HEK293 (cell line): ENCODE measurements at regions not wholly inside any gene's neighbourhood (a gene's known extent, or its start where the extent isn't known, plus 50 kb on each side); places are given as distances from the start of the nearest gene placed in this dataset.

Experiments used
- CTCF ChIA-PET: fragments of 350-600 bp; formaldehyde crosslinking; extraction: SDS; loops from one replicate; lab custom pipeline; 2021; ENCODE audit warnings: antibody characterized with exemption; lab: Yijun Ruan, JAX
- POLR2A ChIA-PET: fragments of 300-600 bp; formaldehyde crosslinking; extraction: SDS; loops from one replicate; lab custom pipeline; 2020; ENCODE audit warnings: antibody characterized with exemption, inconsistent platforms; lab: Yijun Ruan, JAX
- H3K27ac ChIP-seq: fragments of 200-500 bp; sonication (Bioruptor generic); 2 replicates; pipeline ENCODE4 v1.5.1; 2014; ENCODE audit warnings: low read depth, low read length, control low read depth, inconsistent platforms; ENCODE audit errors: extremely low read depth
- H3K36me3 ChIP-seq, 2 experiments: fragments of 200-500 bp in 1 of 2; sonication (Bioruptor generic) in 1 of 2; 1 replicate in 1 of 2; 2 replicates in 1 of 2; pipeline ENCODE4 v1.5.1; 2014 to 2017; ENCODE audit warnings: inconsistent platforms in 2 of 2, low read length in 2 of 2; ENCODE audit not compliant: control insufficient read depth in 2 of 2, insufficient read depth in 1 of 2
- H3K4me1 ChIP-seq: fragments of 200-500 bp; sonication (Bioruptor generic); 2 replicates; pipeline ENCODE4 v1.5.1; 2014; ENCODE audit warnings: mild to moderate bottlenecking, low read length, inconsistent platforms; ENCODE audit not compliant: control insufficient read depth, insufficient read depth
- H3K4me3 ChIP-seq: 2 replicates; pipeline ENCODE4 v1.5.1; 2011; ENCODE audit warnings: low read depth, mild to moderate bottlenecking, control low read depth, low read length, moderate library complexity
- H3K9me3 ChIP-seq: fragments of 200-500 bp; sonication (Bioruptor generic); 2 replicates; pipeline ENCODE4 v1.5.1; 2014; ENCODE audit warnings: low read depth, low read length, inconsistent platforms; ENCODE audit not compliant: control insufficient read depth, insufficient read depth
- BCL11A ChIP-seq: fragments of 450-650 bp; formaldehyde crosslinking; IDR thresholded peaks from 2 replicates; pipeline ENCODE4 v1.5.1; 2016; ENCODE audit warnings: low read depth, missing biosample characterization, missing genetic modification characterization
- BCL11B ChIP-seq: fragments of 450-650 bp; formaldehyde crosslinking; IDR thresholded peaks from 2 replicates; pipeline ENCODE4 v1.5.1; 2016; ENCODE audit warnings: low read depth, missing biosample characterization, missing genetic modification characterization
- GLI2 ChIP-seq: fragments of 450-650 bp; formaldehyde crosslinking; IDR thresholded peaks from 2 replicates; pipeline ENCODE4; 2017; ENCODE audit warnings: missing biosample characterization, missing genetic modification characterization, low read depth, borderline replicate concordance
- HOXD13 ChIP-seq: sonication (generic); formaldehyde crosslinking; IDR thresholded peaks from 2 replicates; pipeline ENCODE4 v1.8.0; 2022; ENCODE audit warnings: missing genetic modification reagents, borderline replicate concordance
- KLF17 ChIP-seq: fragments of 450-650 bp; formaldehyde crosslinking; IDR thresholded peaks from 2 replicates; pipeline ENCODE4 v1.5.1; 2016; ENCODE audit warnings: missing biosample characterization, missing genetic modification characterization
- KLF7 ChIP-seq: fragments of 450-650 bp; formaldehyde crosslinking; IDR thresholded peaks from 2 replicates; pipeline ENCODE4 v1.5.1; 2016; ENCODE audit warnings: missing biosample characterization, missing genetic modification characterization, borderline replicate concordance
- MYNN ChIP-seq: fragments of 450-650 bp; formaldehyde crosslinking; IDR thresholded peaks from 2 replicates; pipeline ENCODE4 v1.5.1; 2016; ENCODE audit warnings: missing biosample characterization, missing genetic modification characterization, borderline replicate concordance
- OSR2 ChIP-seq: fragments of 450-650 bp; formaldehyde crosslinking; IDR thresholded peaks from 2 replicates; pipeline ENCODE4 v1.5.1; 2016; ENCODE audit warnings: missing biosample characterization, missing genetic modification characterization
- SP7 ChIP-seq: fragments of 450-650 bp; formaldehyde crosslinking; IDR thresholded peaks from 2 replicates; pipeline ENCODE4 v1.5.1; 2016; ENCODE audit warnings: missing biosample characterization, missing genetic modification characterization
- TCF7L2 ChIP-seq: IDR thresholded peaks from 2 replicates; pipeline ENCODE4 v1.6.1; 2011; ENCODE audit warnings: low read depth, mild to moderate bottlenecking, inconsistent platforms, low read length, moderate library complexity, borderline replicate concordance
- WT1 ChIP-seq: fragments of 450-650 bp; formaldehyde crosslinking; IDR thresholded peaks from 2 replicates; pipeline ENCODE4 v1.5.1; 2016; ENCODE audit warnings: missing biosample characterization, missing genetic modification characterization
- YY1 ChIP-seq: fragments of 450-650 bp; formaldehyde crosslinking; IDR thresholded peaks from 2 replicates; pipeline ENCODE4 v1.5.1; 2018; ENCODE audit warnings: missing biosample characterization, missing genetic modification characterization
- YY2 ChIP-seq: fragments of 450-650 bp; formaldehyde crosslinking; IDR thresholded peaks from 2 replicates; pipeline ENCODE4 v1.5.1; 2016; ENCODE audit warnings: missing biosample characterization, missing genetic modification characterization
- ZBTB8A ChIP-seq: fragments of 450-650 bp; formaldehyde crosslinking; IDR thresholded peaks from 2 replicates; pipeline ENCODE4 v1.5.1; 2016; ENCODE audit warnings: missing biosample characterization, missing genetic modification characterization
- ZIC2 ChIP-seq: fragments of 450-650 bp; formaldehyde crosslinking; IDR thresholded peaks from 2 replicates; pipeline ENCODE4 v1.5.1; 2016; ENCODE audit warnings: missing biosample characterization, missing genetic modification characterization
- ZNF140 ChIP-seq: fragments of 450-650 bp; formaldehyde crosslinking; IDR thresholded peaks from 2 replicates; pipeline ENCODE4 v1.5.1; 2016; ENCODE audit warnings: missing biosample characterization, missing genetic modification characterization
- ZNF146 ChIP-seq: fragments of 450-650 bp; formaldehyde crosslinking; IDR thresholded peaks from 2 replicates; pipeline ENCODE4 v1.5.1; 2016; ENCODE audit warnings: missing biosample characterization, missing genetic modification characterization
- ZNF23 ChIP-seq: fragments of 450-650 bp; formaldehyde crosslinking; IDR thresholded peaks from 2 replicates; pipeline ENCODE4 v1.5.1; 2016; ENCODE audit warnings: missing biosample characterization, missing genetic modification characterization, borderline replicate concordance
- ZNF280C ChIP-seq: fragments of 450-650 bp; formaldehyde crosslinking; IDR thresholded peaks from 2 replicates; pipeline ENCODE4 v1.5.1; 2016; ENCODE audit warnings: missing biosample characterization, missing genetic modification characterization
- ZNF341 ChIP-seq: fragments of 450-650 bp; formaldehyde crosslinking; IDR thresholded peaks from 2 replicates; pipeline ENCODE4; 2016; ENCODE audit warnings: low read depth, missing biosample characterization, missing genetic modification characterization
- ZNF48 ChIP-seq: fragments of 450-650 bp; formaldehyde crosslinking; IDR thresholded peaks from 2 replicates; pipeline ENCODE4 v1.5.1; 2016; ENCODE audit warnings: missing biosample characterization, missing genetic modification characterization
- ZNF521 ChIP-seq: fragments of 450-650 bp; formaldehyde crosslinking; IDR thresholded peaks from 2 replicates; pipeline ENCODE4 v1.5.1; 2017; ENCODE audit warnings: missing biosample characterization, mild to moderate bottlenecking, missing genetic modification characterization
- ZNF571 ChIP-seq: fragments of 450-650 bp; formaldehyde crosslinking; IDR thresholded peaks from 2 replicates; pipeline ENCODE4 v1.5.0; 2017; ENCODE audit warnings: missing biosample characterization, missing genetic modification characterization
- ZNF621 ChIP-seq: fragments of 450-650 bp; formaldehyde crosslinking; IDR thresholded peaks from 2 replicates; pipeline ENCODE4 v1.5.1; 2017; ENCODE audit warnings: missing biosample characterization, missing genetic modification characterization
- ZNF626 ChIP-seq: fragments of 450-650 bp; sonication (Bioruptor Pico); formaldehyde crosslinking; IDR thresholded peaks from 2 replicates; pipeline ENCODE4 v1.5.1; 2018; ENCODE audit warnings: missing biosample characterization, missing genetic modification characterization, inconsistent platforms
- ZNF645 ChIP-seq: fragments of 450-650 bp; formaldehyde crosslinking; IDR thresholded peaks from 2 replicates; pipeline ENCODE4; 2016; ENCODE audit warnings: missing biosample characterization, missing genetic modification characterization
- ZNF660 ChIP-seq: fragments of 450-650 bp; IDR thresholded peaks from 2 replicates; pipeline ENCODE4 v1.5.1; 2018; ENCODE audit warnings: missing biosample characterization, mild to moderate bottlenecking, missing genetic modification characterization
- ZNF664 ChIP-seq: fragments of 450-650 bp; formaldehyde crosslinking; IDR thresholded peaks from 2 replicates; pipeline ENCODE4 v1.5.1; 2016; ENCODE audit warnings: missing biosample characterization, missing genetic modification characterization
- ZNF707 ChIP-seq: fragments of 450-650 bp; formaldehyde crosslinking; IDR thresholded peaks from 2 replicates; pipeline ENCODE4 v1.5.1; 2016; ENCODE audit warnings: missing biosample characterization, missing genetic modification characterization
- ZNF792 ChIP-seq: fragments of 450-650 bp; formaldehyde crosslinking; IDR thresholded peaks from 2 replicates; pipeline ENCODE4 v1.5.1; 2016; ENCODE audit warnings: missing biosample characterization, missing genetic modification characterization

DNA sequence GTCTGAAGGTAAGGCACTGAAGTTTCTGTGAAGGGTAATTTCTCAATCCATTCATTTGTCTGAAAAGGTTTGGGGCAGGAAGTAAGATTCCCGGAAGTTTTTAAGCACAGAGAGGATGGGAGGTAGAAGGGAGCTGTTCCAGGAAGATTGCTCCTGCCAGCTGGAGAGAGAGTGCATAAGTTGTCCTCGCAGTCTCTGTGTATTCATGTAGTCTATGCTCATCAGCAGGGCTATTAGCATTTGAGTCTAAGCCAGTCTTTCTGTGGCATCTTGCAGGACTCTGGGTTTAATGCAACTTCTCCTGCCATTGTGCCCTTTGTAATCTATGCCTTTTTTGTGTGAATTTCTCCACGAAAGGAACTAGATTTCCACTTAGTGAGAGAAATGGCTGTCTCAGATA, 140.8 kb upstream of the FGGY start:
- CTCF ChIA-PET, result interaction anchor here (0.7 kb wide), 1 partner anchor 35 kb away, joined by 3 read pairs; no protein-coding TSS in a partner anchor

DNA sequence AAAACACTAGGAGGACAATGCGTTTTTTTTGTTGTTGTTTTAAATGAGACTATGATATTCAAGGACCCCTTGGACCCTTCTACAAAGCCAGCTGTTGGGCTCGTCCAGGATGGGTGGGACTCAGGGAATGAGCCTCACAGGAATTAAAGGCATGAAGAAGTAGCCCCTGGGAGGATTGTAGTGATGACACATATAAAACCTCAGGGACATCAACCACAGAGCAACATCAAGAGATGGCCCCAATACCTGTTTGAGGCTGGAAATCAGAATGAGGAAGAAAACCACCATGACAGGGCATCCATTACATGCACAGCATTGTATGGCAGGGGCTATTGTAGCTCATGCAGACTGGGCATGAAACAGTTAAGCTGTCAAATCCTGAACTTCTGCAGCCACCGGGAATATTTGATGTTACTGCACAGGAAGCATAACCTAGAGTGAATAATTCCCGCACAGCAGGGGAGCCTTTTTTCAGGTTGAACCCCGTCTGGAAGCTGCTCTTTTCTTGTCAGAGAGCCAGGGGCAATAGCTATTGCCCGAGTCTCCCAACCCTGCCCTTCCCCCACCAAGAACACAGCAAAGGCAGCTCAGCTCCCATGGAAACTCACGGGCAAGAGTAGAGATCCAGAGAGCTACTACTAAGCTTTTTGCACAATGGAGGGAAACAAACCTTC, 140.2 kb upstream of the FGGY start:
- Histone ChIP-seq H3K36me3 (no peaks in the 10 kb centered on the region), H3K4me3 (no peak overlapping the region), H3K4me1 (0 out of 2 replicates have a peak, but pooled peaks cover 5% of the 10 kb centered on the region), H3K27ac (peak overlapping the region; percentile 10; the same call in 1 of the 2 replicates), H3K9me3 (no peaks in the 10 kb centered on the region)
- ChIA-PET CTCF (interaction anchor here (0.7 kb wide), 1 partner anchor 308 kb away, joined by 3 read pairs; no protein-coding TSS in a partner anchor), POLR2A (interaction anchor here (1.2 kb wide), 1 partner anchor 373 kb away, joined by 6 read pairs; the partner anchor contains the start of gene JUN)
- TF ChIP-seq GLI2 (no peak), YY2 (no peak), KLF17 (tag by site-specific recombination) (no peak), ZNF626 (tag by site-specific recombination) (no peak), YY1 (no peak), ZNF571 (no peak), ZNF664 (no peak), WT1 (tag by site-specific recombination) (no peak), ZNF23 (no peak), ZNF521 (no peak), OSR2 (tag by site-specific recombination) (peak; percentile 68; the same call in 1 of the 2 replicates), MYNN (tag by site-specific recombination) (no peak), ZBTB8A (tag by site-specific recombination) (peak; percentile 27; the same call in 1 of the 2 replicates), ZNF660 (tag by site-specific recombination) (no peak), ZNF621 (tag by site-specific recombination) (no peak), TCF7L2 (peak; percentile 59; the same call in 1 of the 2 replicates), ZNF707 (tag by site-specific recombination) (no peak), BCL11B (tag by site-specific recombination) (no peak), ZNF146 (tag by site-specific recombination) (no peak), BCL11A (tag by site-specific recombination) (no peak), ZIC2 (tag by site-specific recombination) (peak; percentile 55; the same call in 1 of the 2 replicates), ZNF48 (tag by site-specific recombination) (no peak), ZNF280C (tag by site-specific recombination) (no peak), SP7 (no peak), KLF7 (tag by site-specific recombination) (no peak), ZNF645 (tag by site-specific recombination) (no peak), ZNF140 (tag by site-specific recombination) (no peak), ZNF792 (tag by site-specific recombination) (no peak)

More for the DNA sequence above, 140.8 kb upstream of the FGGY start:
- H3K36me3 ChIP-seq, result no peaks in the 10 kb centered on the region
- H3K4me1 ChIP-seq, result peaks cover 5% of the 10 kb centered on the region; the same call in 1 of the 2 replicates
- no peaks in the 10 kb centered on the region for H3K9me3 ChIP-seq
- peak; percentile 51; the same call in 1 of the 2 replicates for TF ChIP-seq ZNF341 (tag by site-specific recombination)
- TF ChIP-seq HOXD13, result no peak
- TF ChIP-seq, all 188 proteins: peak for 1
- no peak overlapping the region for H3K27ac ChIP-seq
- H3K4me3 ChIP-seq, result no peak overlapping the region
- POLR2A ChIA-PET, result interaction anchor here (1.2 kb wide), 1 partner anchor 372 kb away, joined by 6 read pairs; the partner anchor contains the start of gene JUN
